Heart left ventricle (tissue), 16 donors: ENCODE measurements at regions not wholly inside any gene's neighbourhood (a gene's known extent, or its start where the extent isn't known, plus 50 kb on each side); places are given as distances from the start of the nearest gene placed in this dataset.
A peak's percentile ranks its signal among the peaks of the same experiment; 100 is the strongest.

Experiments
- ATAC-seq, 4 donors: fragments of 200-7000 bp; cut with Tn5 transposase; one replicate each; pipeline ENCODE4 v1.9.1; 2020 to 2022; ENCODE audit warnings: moderate library complexity in 4 of 4, mild to moderate bottlenecking in 3 of 4, moderate number of reproducible peaks in 1 of 4
- DNase-seq, 5 donors: peaks; one replicate each; pipeline ENCODE4 v3.0.0-alpha.2; 2020
- H3K27ac ChIP-seq, 12 donors: fragments of 200-600 bp; sonication (generic) in 4 of 12; one replicate each; pipeline versions ENCODE4 v1.5.0 to v1.8.0; 2016 to 2022; ENCODE audit warnings: mild to moderate bottlenecking in 2 of 12
- H3K27me3 ChIP-seq, 9 donors: fragments of 200-600 bp; sonication (generic) in 2 of 9; one replicate each; pipeline versions ENCODE4 v1.5.1 to v1.8.0; 2016 to 2022; ENCODE audit warnings: mild to moderate bottlenecking in 3 of 9
- H3K36me3 ChIP-seq, 9 donors: fragments of 200-600 bp; sonication (generic) in 2 of 9; one replicate each; pipeline versions ENCODE4 v1.5.0 to v1.8.0; 2018 to 2022; ENCODE audit warnings: mild to moderate bottlenecking in 2 of 9
- H3K4me1 ChIP-seq, 12 donors: fragments of 200-600 bp; sonication (generic) in 4 of 12; one replicate each; pipeline versions ENCODE4 v1.5.0 to v1.8.0; 2016 to 2022; ENCODE audit warnings: mild to moderate bottlenecking in 3 of 12
- H3K4me3 ChIP-seq, 12 donors: fragments of 200-600 bp; sonication (generic) in 4 of 12; one replicate each; pipeline versions ENCODE4 v1.5.0 to v1.8.0; 2017 to 2022; ENCODE audit warnings: mild to moderate bottlenecking in 9 of 12, moderate library complexity in 4 of 12
- H3K9me3 ChIP-seq, 12 donors: fragments of 200-600 bp; sonication (generic) in 4 of 12; one replicate each; pipeline versions ENCODE4 v1.5.0 to v1.8.0; 2016 to 2022; ENCODE audit warnings: mild to moderate bottlenecking in 1 of 12
- POLR2A ChIP-seq, 2 donors: fragments of 450-650 bp; IDR thresholded peaks; one replicate each; pipeline ENCODE4 v1.6.1; 2017; ENCODE audit warnings: antibody characterized with exemption in 2 of 2, mild to moderate bottlenecking in 2 of 2, moderate library complexity in 2 of 2
- WGBS, 4 donors: extraction: QIAGEN DNeasy Blood & Tissue Kit in 2 of 4; methylation state at CpG; one replicate each; pipeline versions ENCODE4 v1.1.5 to v1.1.7; 2013 to 2018; 5-methylcytosine and 5-hydroxymethylcytosine counted together
- intact Hi-C, 10 donors: fragments of 100-400 bp; cut with DNase I; formaldehyde crosslinking; loops; one replicate each; pipeline versions ENCODE4 v1.11.1 to v1.14.2; 2022
- TF ChIP-seq, protein P1 (sequence below), 12 donors: fragments of 200-600 bp; sonication (generic) in 4 of 12; IDR thresholded peaks; one replicate each; pipeline versions ENCODE4 v1.5.0 to v1.8.0; 2018 to 2022; ENCODE audit warnings: antibody characterized with exemption in 12 of 12, mild to moderate bottlenecking in 5 of 12
- donor health status: ischemic (EF 13 %, LVEDD 7.1; RV severe dilation, severe dysfunction).
- donor health status: healthy with polysubstance abuse.
- donor health status: DM: no; HTN: yes; CAD: no.
- donor health status: DM: no; HTN: no; CAD: no.
- donor health status: ischemic (EF 25% LVEDD 6.9; RV normal size, moderate dysfunction).
- donor health status: ischemic (EF 25% LVEDD 5.7; RV mildly dilated, moderate dysfunction).
- donor health status: healthy.
- donor health status: DM: yes; HTN: yes; CAD: no.
- donor health status: ischemic (EF 35%, LVEDD 5.7; RV mildly dilated, moderate dysfunction).
- donor health status: nonischemic (EF 11% LVEDD 7.7; RV severe dilation, severe dysfunction).
- donor health status: DM: yes; HTN: yes; CAD: no.
- donor health status: PGD.
- donor health status: ischemic (EF 29% LVEDD 5.4; RV normal size, mild dysfunction).
- donor health status: nonischemic (EF 23%, LVEDD 6.1; RV moderate dilation, normal function).

DNA sequence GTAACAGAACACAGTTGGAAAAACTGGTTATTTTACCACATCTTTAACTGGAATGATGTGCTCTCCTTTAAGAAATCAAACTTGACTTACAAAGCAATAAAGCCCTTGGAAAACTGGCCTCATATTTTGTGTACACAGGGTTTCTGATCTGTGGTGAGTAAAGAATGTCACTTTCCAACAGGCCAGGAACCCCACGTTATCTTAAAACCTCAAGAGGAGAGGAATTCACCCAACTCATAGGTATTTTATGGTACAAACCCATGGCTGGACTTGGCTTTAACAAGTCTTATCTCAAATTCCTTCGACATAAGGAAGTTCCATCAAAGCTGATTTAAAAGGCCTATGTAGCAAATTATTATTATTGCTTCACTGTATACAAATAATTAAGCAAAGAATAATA, 1735.1 kb downstream of the PCDH7 start:
- intact Hi-C loops: no loop called here
- no peaks in the 10 kb centered on the region for H3K27me3 ChIP-seq
- 52 to 61% (median 54%) methylated on average over 2 of the region's 2 CpGs for WGBS, 4 donors
- no peak overlapping the region for H3K27ac ChIP-seq
- H3K36me3 ChIP-seq: no peaks in the 10 kb centered on the region
- no peaks in the 10 kb centered on the region for H3K9me3 ChIP-seq
- H3K4me1 ChIP-seq: no peaks in the 10 kb centered on the region
- H3K4me3 ChIP-seq: no peak overlapping the region
- no peak for ATAC-seq
- no peak for TF ChIP-seq POLR2A (IDR thresholded peaks at IDR 0.05)
- TF ChIP-seq, protein P1, sequence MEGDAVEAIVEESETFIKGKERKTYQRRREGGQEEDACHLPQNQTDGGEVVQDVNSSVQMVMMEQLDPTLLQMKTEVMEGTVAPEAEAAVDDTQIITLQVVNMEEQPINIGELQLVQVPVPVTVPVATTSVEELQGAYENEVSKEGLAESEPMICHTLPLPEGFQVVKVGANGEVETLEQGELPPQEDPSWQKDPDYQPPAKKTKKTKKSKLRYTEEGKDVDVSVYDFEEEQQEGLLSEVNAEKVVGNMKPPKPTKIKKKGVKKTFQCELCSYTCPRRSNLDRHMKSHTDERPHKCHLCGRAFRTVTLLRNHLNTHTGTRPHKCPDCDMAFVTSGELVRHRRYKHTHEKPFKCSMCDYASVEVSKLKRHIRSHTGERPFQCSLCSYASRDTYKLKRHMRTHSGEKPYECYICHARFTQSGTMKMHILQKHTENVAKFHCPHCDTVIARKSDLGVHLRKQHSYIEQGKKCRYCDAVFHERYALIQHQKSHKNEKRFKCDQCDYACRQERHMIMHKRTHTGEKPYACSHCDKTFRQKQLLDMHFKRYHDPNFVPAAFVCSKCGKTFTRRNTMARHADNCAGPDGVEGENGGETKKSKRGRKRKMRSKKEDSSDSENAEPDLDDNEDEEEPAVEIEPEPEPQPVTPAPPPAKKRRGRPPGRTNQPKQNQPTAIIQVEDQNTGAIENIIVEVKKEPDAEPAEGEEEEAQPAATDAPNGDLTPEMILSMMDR (IDR thresholded peaks at IDR 0.05): no peak
- no peak for DNase-seq

DNA sequence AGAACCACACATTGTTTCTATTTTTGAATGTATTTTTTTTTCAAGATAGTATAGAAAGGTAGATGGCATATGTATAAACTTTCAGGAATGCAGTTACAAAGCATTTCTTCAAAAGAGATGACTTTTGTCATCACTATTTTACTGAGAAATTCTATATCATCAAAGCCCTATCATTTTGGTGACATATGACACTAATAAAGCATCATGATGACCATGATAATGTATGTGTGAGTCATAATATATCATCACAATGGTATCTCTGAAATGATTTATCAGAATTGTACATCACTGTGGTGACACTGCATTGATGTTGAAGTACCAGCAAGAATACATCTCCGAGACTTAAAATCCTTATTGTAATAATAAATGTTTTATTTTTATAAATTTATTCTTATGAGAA, 1740.8 kb downstream of the PCDH7 start:
- no peak overlapping the region for H3K4me3 ChIP-seq
- no peaks in the 10 kb centered on the region for H3K36me3 ChIP-seq
- intact Hi-C loops: no loop called here
- ATAC-seq (no peak), DNase-seq (no peak)
- H3K27ac ChIP-seq: no peak overlapping the region
- H3K27me3 ChIP-seq: no peaks in the 10 kb centered on the region
- WGBS, 4 donors: 78 to 93% (median 89%) methylated on average over 1 of the region's 1 CpG
- H3K4me1 ChIP-seq: no peaks in the 10 kb centered on the region
- no peaks in the 10 kb centered on the region for H3K9me3 ChIP-seq
- TF ChIP-seq POLR2A (IDR thresholded peaks at IDR 0.05): no peak
- TF ChIP-seq, protein P1 (IDR thresholded peaks at IDR 0.05): no peak

DNA sequence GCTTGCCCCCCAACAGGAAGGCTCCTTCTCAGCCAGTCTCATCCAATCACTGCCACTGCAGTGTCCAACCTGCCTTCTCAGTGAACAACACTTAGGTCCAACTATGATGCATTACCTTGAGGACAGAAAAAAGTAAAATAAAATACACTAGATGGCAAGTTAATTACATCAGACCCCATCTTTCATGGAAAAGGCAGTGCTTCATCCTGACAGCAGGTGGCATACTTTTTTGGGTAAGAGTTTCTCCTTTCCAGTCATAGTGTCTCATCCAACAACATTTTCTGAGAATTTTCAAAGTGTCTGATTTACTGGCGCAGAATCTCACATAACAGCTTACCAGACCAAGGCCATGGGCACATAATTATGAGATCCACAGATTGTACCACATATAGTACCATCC, 1742.8 kb downstream of the PCDH7 start:
- TF ChIP-seq, protein P1 (IDR thresholded peaks at IDR 0.05): peak in 4 of 12 donors; percentile 18 to 40 (median 24)
- TF ChIP-seq POLR2A (IDR thresholded peaks at IDR 0.05): no peak
- Histone ChIP-seq H3K4me1 (no peaks in the 10 kb centered on the region), H3K4me3 (no peak overlapping the region), H3K27me3 (no peaks in the 10 kb centered on the region), H3K27ac (no peak overlapping the region), H3K36me3 (no peaks in the 10 kb centered on the region), H3K9me3 (no peaks in the 10 kb centered on the region)
- 45 to 71% (median 65%) methylated on average over 1 of the region's 1 CpG for WGBS, 4 donors
- intact Hi-C loops: no loop called here
- DNase-seq (no peak), ATAC-seq (no peak)

DNA sequence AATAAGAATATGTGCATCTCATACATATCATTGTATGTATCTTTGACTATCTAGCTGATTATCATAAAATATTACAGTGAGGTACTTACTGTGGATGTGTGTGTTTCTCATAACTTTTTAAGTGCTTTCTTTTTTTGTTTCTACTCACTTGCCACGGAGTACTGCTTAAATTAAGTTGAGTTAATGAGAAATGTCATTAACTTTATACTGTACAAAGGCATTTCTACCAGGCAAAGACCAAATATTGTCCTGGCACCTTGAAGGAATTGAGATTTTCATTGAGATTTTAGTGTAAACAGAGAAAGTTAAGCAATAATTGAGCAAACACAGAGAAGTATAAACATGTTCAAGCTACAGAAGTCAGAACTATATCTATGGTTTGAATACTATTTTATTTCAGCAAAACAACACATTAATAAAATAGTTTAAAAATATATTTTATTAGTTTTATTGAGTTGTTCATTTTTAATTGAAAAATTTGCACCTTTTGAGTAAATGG, 1750.0 kb downstream of the PCDH7 start:
- Histone ChIP-seq H3K27ac (no peak overlapping the region), H3K27me3 (no peaks in the 10 kb centered on the region), H3K4me1 (no peaks in the 10 kb centered on the region), H3K9me3 (no peaks in the 10 kb centered on the region), H3K4me3 (no peak overlapping the region), H3K36me3 (no peaks in the 10 kb centered on the region)
- DNase-seq (no peak), ATAC-seq (no peak)
- 50 to 57% (median 53%) methylated on average over 1 of the region's 1 CpG for WGBS, 4 donors
- intact Hi-C loops: no loop called here
- no peak for TF ChIP-seq POLR2A (IDR thresholded peaks at IDR 0.05)
- TF ChIP-seq, protein P1 (IDR thresholded peaks at IDR 0.05): no peak
